HG03378 (cell line): ENCODE measurements at regions not wholly inside any gene's neighbourhood (a gene's known extent, or its start where the extent isn't known, plus 50 kb on each side); places are given as distances from the start of the nearest gene placed in this dataset.
"Not testable (repeated sequence)": the region's sequence is repeated elsewhere in the genome, so short reads cannot be mapped to it uniquely, and the experiment has no call there.

Experiments used
- ATAC-seq: cut with Tn5 transposase; IDR thresholded peaks from one replicate; pipeline ENCODE4 v1.9.1; 2021; ENCODE audit warnings: mild to moderate bottlenecking, moderate library complexity; ENCODE audit not compliant: unreplicated experiment

GRCh38 chr1:168457296-168457695 lies 86.5 kb downstream of the XCL2 start:
- ATAC-seq, result not testable (repeated sequence)

GRCh38 chr1:168455764-168456163 lies 88.0 kb downstream of the XCL2 start:
- ATAC-seq, result no peak

- no peak for ATAC-seq
Observed at GRCh38 chr1:168454211-168454815, 89.5 kb downstream of the XCL2 start.

- ATAC-seq, result no peak
Observed at GRCh38 chr1:168453056-168453455, 90.7 kb downstream of the XCL2 start.

GRCh38 chr1:168452329-168452728 lies 91.5 kb downstream of the XCL2 start:
- ATAC-seq, result no peak

- no peak for ATAC-seq
Observed at GRCh38 chr1:168447871-168448270, 95.9 kb downstream of the XCL2 start.

- no peak for ATAC-seq
Observed at GRCh38 chr1:168446081-168446480, 97.7 kb downstream of the XCL2 start.

- no peak for ATAC-seq
Observed at GRCh38 chr1:168443899-168444298, 99.9 kb downstream of the XCL2 start.

GRCh38 chr1:168443356-168443755 lies 100.4 kb downstream of the XCL2 start:
- ATAC-seq, result no peak

- no peak for ATAC-seq
Observed at GRCh38 chr1:168442931-168443330, 100.9 kb downstream of the XCL2 start.

- no peak for ATAC-seq
Observed at GRCh38 chr1:168441745-168442144, 102.1 kb downstream of the XCL2 start.

- ATAC-seq, result peak; percentile 62
Observed at GRCh38 chr1:168439456-168440375, 104.1 kb downstream of the XCL2 start.

GRCh38 chr1:168438626-168439025 lies 105.2 kb downstream of the XCL2 start:
- ATAC-seq, result no peak

GRCh38 chr1:168437821-168438220 lies 106.0 kb downstream of the XCL2 start:
- ATAC-seq, result no peak

GRCh38 chr1:168435439-168435838 lies 108.4 kb downstream of the XCL2 start:
- ATAC-seq, result no peak

GRCh38 chr1:168433238-168433637 lies 110.6 kb downstream of the XCL2 start:
- ATAC-seq, result no peak

- ATAC-seq, result no peak
Observed at GRCh38 chr1:168431882-168432281, 111.9 kb downstream of the XCL2 start.

GRCh38 chr1:168430321-168430720 lies 113.5 kb downstream of the XCL2 start:
- ATAC-seq, result no peak

- ATAC-seq, result no peak
Observed at GRCh38 chr1:168428063-168428731, 115.6 kb downstream of the XCL2 start.

- no peak for ATAC-seq
Observed at GRCh38 chr1:168427051-168427450, 116.7 kb downstream of the XCL2 start.

GRCh38 chr1:168424281-168424680 lies 119.5 kb downstream of the XCL2 start:
- ATAC-seq, result no peak
